Mesendoderm (in vitro differentiated cells): ENCODE measurements at regions not wholly inside any gene's neighbourhood (a gene's known extent, or its start where the extent isn't known, plus 50 kb on each side); places are given as distances from the start of the nearest gene placed in this dataset.
"Not testable (repeated sequence)": the region's sequence is repeated elsewhere in the genome, so short reads cannot be mapped to it uniquely, and the experiment has no call there.

Experiments
- DNase-seq: peaks from one replicate; pipeline ENCODE4 v3.0.0; 2013
- H2AK5ac ChIP-seq: 2 replicates; pipeline ENCODE4 v1.6.1; 2013; ENCODE audit warnings: low read length, inconsistent platforms
- H2BK120ac ChIP-seq: 2 replicates; pipeline ENCODE4 v1.6.1; 2013; ENCODE audit warnings: low read depth, mild to moderate bottlenecking, low read length, moderate library complexity, mixed read lengths
- H2BK15ac ChIP-seq: replicated peaks from 2 replicates; pipeline ENCODE4 v1.6.1; 2013; ENCODE audit warnings: low read depth, mild to moderate bottlenecking, moderate library complexity
- H2BK5ac ChIP-seq: 2 replicates; pipeline ENCODE4 v1.6.1; 2013; ENCODE audit warnings: low read length, inconsistent platforms
- H3K18ac ChIP-seq: 2 replicates; pipeline ENCODE4 v1.6.1; 2013; ENCODE audit warnings: mild to moderate bottlenecking, low read length, mixed read lengths
- H3K23ac ChIP-seq: one replicate; pipeline ENCODE4 v1.6.1; 2013; ENCODE audit warnings: low read length
- H3K27ac ChIP-seq: 2 replicates; pipeline ENCODE4 v1.5.1; 2013; ENCODE audit warnings: low read depth, mild to moderate bottlenecking, inconsistent platforms, low read length, moderate library complexity
- H3K27me3 ChIP-seq: 2 replicates; pipeline ENCODE4 v1.6.1; 2013; ENCODE audit warnings: low read length, control low read depth, mild to moderate bottlenecking, inconsistent platforms; ENCODE audit not compliant: insufficient read depth, poor library complexity
- H3K36me3 ChIP-seq: 2 replicates; pipeline ENCODE4 v1.6.1; 2013; ENCODE audit warnings: low read length, inconsistent platforms; ENCODE audit not compliant: control insufficient read depth, insufficient read depth
- H3K4ac ChIP-seq: one replicate; pipeline ENCODE4 v1.6.1; 2013; ENCODE audit warnings: low read depth, mild to moderate bottlenecking, low read length, moderate library complexity
- H3K4me1 ChIP-seq: 2 replicates; pipeline ENCODE4 v1.6.1; 2013; ENCODE audit warnings: low read depth, low read length, inconsistent platforms; ENCODE audit not compliant: control insufficient read depth
- H3K4me2 ChIP-seq: 2 replicates; pipeline ENCODE4 v1.6.1; 2013; ENCODE audit warnings: low read length
- H3K4me3 ChIP-seq: 2 replicates; pipeline ENCODE4 v1.5.1; 2013; ENCODE audit warnings: mild to moderate bottlenecking, low read length
- H3K56ac ChIP-seq: one replicate; pipeline ENCODE4 v1.6.1; 2013; ENCODE audit warnings: low read length
- H3K79me1 ChIP-seq: 2 replicates; pipeline ENCODE4 v1.6.1; 2013; ENCODE audit warnings: low read length, inconsistent platforms
- H3K79me2 ChIP-seq: 2 replicates; pipeline ENCODE4 v1.6.1; 2013; ENCODE audit warnings: mild to moderate bottlenecking, low read length; ENCODE audit not compliant: control insufficient read depth, insufficient read depth
- H3K9ac ChIP-seq: 2 replicates; pipeline ENCODE4 v1.6.1; 2013; ENCODE audit warnings: low read length, inconsistent platforms
- H4K5ac ChIP-seq: one replicate; pipeline ENCODE4 v1.6.1; 2013; ENCODE audit warnings: low read length
- H4K8ac ChIP-seq: one replicate; pipeline ENCODE4 v1.6.1; 2013; ENCODE audit warnings: low read depth, mild to moderate bottlenecking, control low read depth, low read length, moderate library complexity
- WGBS: extraction: QIAGEN DNeasy Blood & Tissue Kit; methylation state at CpG from one replicate; pipeline ENCODE4 v1.1.7; 2013; ENCODE audit warnings: low lambda C conversion rate, missing lambda C conversion rate; ENCODE audit not compliant: insufficient coverage; ENCODE audit errors: extremely low coverage; 5-methylcytosine and 5-hydroxymethylcytosine counted together

- no CpG with 5 or more reads among the region's 6 CpGs for WGBS
These were observed 80.5 kb upstream of the ETV3 start for GRCh38 chr1:157218671-157219070.

GRCh38 chr1:157217486-157217885 lies 79.3 kb upstream of the ETV3 start:
- no peaks in the 10 kb centered on the region for H3K36me3 ChIP-seq

More at GRCh38 chr1:157218671-157219070, 80.5 kb upstream of the ETV3 start:
- Histone ChIP-seq H2AK5ac (no peak overlapping the region), H3K4me2 (no peak overlapping the region), H3K27me3 (no peaks in the 10 kb centered on the region), H2BK120ac (no peak overlapping the region), H3K9ac (no peak overlapping the region), H2BK15ac (no peak overlapping the region), H3K23ac (no peak overlapping the region), H3K56ac (no peak overlapping the region), H4K5ac (no peak overlapping the region), H4K8ac (no peak overlapping the region), H3K79me2 (no peaks in the 10 kb centered on the region), H3K4me1 (no peaks in the 10 kb centered on the region), H3K4me3 (no peak overlapping the region), H3K4ac (no peak overlapping the region), H3K79me1 (no peaks in the 10 kb centered on the region), H3K36me3 (no peaks in the 10 kb centered on the region), H3K27ac (no peak overlapping the region), H2BK5ac (no peak overlapping the region), H3K18ac (no peak overlapping the region)
- no peak for DNase-seq

GRCh38 chr1:157213836-157214235 lies 75.6 kb upstream of the ETV3 start:
- Histone ChIP-seq H3K36me3 (no peaks in the 10 kb centered on the region), H3K27me3 (no peaks in the 10 kb centered on the region), H3K4me3 (no peak overlapping the region), H3K9ac (no peak overlapping the region), H2BK15ac (no peak overlapping the region), H3K27ac (no peak overlapping the region), H4K5ac (no peak overlapping the region), H3K4me2 (no peak overlapping the region), H3K23ac (no peak overlapping the region), H3K79me1 (no peaks in the 10 kb centered on the region), H3K79me2 (no peaks in the 10 kb centered on the region), H3K4ac (no peak overlapping the region), H3K4me1 (no peaks in the 10 kb centered on the region), H3K56ac (no peak overlapping the region), H2AK5ac (no peak overlapping the region), H3K18ac (no peak overlapping the region), H4K8ac (no peak overlapping the region), H2BK120ac (no peak overlapping the region), H2BK5ac (no peak overlapping the region)
- DNase-seq, result no peak
- no CpG with 5 or more reads among the region's 2 CpGs for WGBS

More at GRCh38 chr1:157217486-157217885, 79.3 kb upstream of the ETV3 start:
- no peak overlapping the region for H3K18ac ChIP-seq
- no peak overlapping the region for H2BK5ac ChIP-seq
- H3K27me3 ChIP-seq, result no peaks in the 10 kb centered on the region
- H3K79me2 ChIP-seq, result no peaks in the 10 kb centered on the region
- H3K4me1 ChIP-seq, result no peaks in the 10 kb centered on the region
- H4K8ac ChIP-seq, result no peak overlapping the region
- H3K23ac ChIP-seq, result no peak overlapping the region
- no peak overlapping the region for H4K5ac ChIP-seq
- no peak for DNase-seq
- WGBS, result no CpG with 5 or more reads among the region's 4 CpGs
- no peak overlapping the region for H3K4me2 ChIP-seq
- no peak overlapping the region for H3K4me3 ChIP-seq
- no peaks in the 10 kb centered on the region for H3K79me1 ChIP-seq
- no peak overlapping the region for H3K56ac ChIP-seq
- no peak overlapping the region for H2BK15ac ChIP-seq
- no peak overlapping the region for H2BK120ac ChIP-seq
- H2AK5ac ChIP-seq, result no peak overlapping the region
- no peak overlapping the region for H3K9ac ChIP-seq
- H3K27ac ChIP-seq, result no peak overlapping the region
- H3K4ac ChIP-seq, result no peak overlapping the region

- Histone ChIP-seq H3K27me3 (no peaks in the 10 kb centered on the region), H2AK5ac (no peak overlapping the region), H4K8ac (no peak overlapping the region), H3K36me3 (no peaks in the 10 kb centered on the region), H3K4ac (no peak overlapping the region), H3K4me3 (no peak overlapping the region), H3K79me1 (no peaks in the 10 kb centered on the region), H3K79me2 (no peaks in the 10 kb centered on the region), H3K23ac (no peak overlapping the region), H3K4me1 (no peaks in the 10 kb centered on the region), H2BK5ac (no peak overlapping the region), H3K56ac (no peak overlapping the region), H3K4me2 (no peak overlapping the region), H3K18ac (no peak overlapping the region), H2BK15ac (no peak overlapping the region), H3K27ac (no peak overlapping the region), H2BK120ac (no peak overlapping the region), H4K5ac (no peak overlapping the region), H3K9ac (no peak overlapping the region)
- no peak for DNase-seq
- WGBS, result no CpG with 5 or more reads among the region's 2 CpGs
These were observed 71.3 kb upstream of the ETV3 start for GRCh38 chr1:157209514-157209913.

GRCh38 chr1:157205982-157206381 lies 67.8 kb upstream of the ETV3 start:
- H3K56ac ChIP-seq, H3K27ac ChIP-seq, H4K5ac ChIP-seq, H3K4me2 ChIP-seq, H3K4me3 ChIP-seq, H2BK15ac ChIP-seq, H2BK5ac ChIP-seq, H3K4me1 ChIP-seq, H3K79me2 ChIP-seq, H3K27me3 ChIP-seq, H2BK120ac ChIP-seq, H3K36me3 ChIP-seq, H3K18ac ChIP-seq, H2AK5ac ChIP-seq, H3K9ac ChIP-seq, H3K4ac ChIP-seq, H3K23ac ChIP-seq, H4K8ac ChIP-seq, DNase-seq, H3K79me1 ChIP-seq: not testable (repeated sequence)
- WGBS, result no CpG with 5 or more reads among the region's 3 CpGs

- H3K4ac ChIP-seq, result no peak overlapping the region
- H3K18ac ChIP-seq, result no peak overlapping the region
- no peak overlapping the region for H2BK120ac ChIP-seq
- no peak overlapping the region for H3K23ac ChIP-seq
- H2AK5ac ChIP-seq, result no peak overlapping the region
- H3K79me2 ChIP-seq, result no peaks in the 10 kb centered on the region
- H3K4me1 ChIP-seq, result peaks cover 4% of the 10 kb centered on the region
- no peak overlapping the region for H2BK5ac ChIP-seq
- H4K5ac ChIP-seq, result no peak overlapping the region
- no peaks in the 10 kb centered on the region for H3K79me1 ChIP-seq
- H3K36me3 ChIP-seq, result no peaks in the 10 kb centered on the region
- H4K8ac ChIP-seq, result no peak overlapping the region
- no peak overlapping the region for H3K9ac ChIP-seq
- no peak overlapping the region for H3K4me3 ChIP-seq
- no peaks in the 10 kb centered on the region for H3K27me3 ChIP-seq
- H2BK15ac ChIP-seq, result no peak overlapping the region
- H3K4me2 ChIP-seq, result no peak overlapping the region
- no CpG with 5 or more reads among the region's 5 CpGs for WGBS
- H3K27ac ChIP-seq, result no peak overlapping the region
- H3K56ac ChIP-seq, result no peak overlapping the region
- no peak for DNase-seq
These were observed 65.0 kb upstream of the ETV3 start for GRCh38 chr1:157203166-157203565.
